Hematopoietic multipotent progenitor cell (in vitro differentiated cells): ENCODE measurements at regions not wholly inside any gene's neighbourhood (a gene's known extent, or its start where the extent isn't known, plus 50 kb on each side); places are given as distances from the start of the nearest gene placed in this dataset.

Experiments used
- DNase-seq, 3 donors: peaks; one replicate each; pipeline ENCODE4 v3.0.0-alpha.2; 2011 to 2015; ENCODE audit warnings: low read depth in 2 of 3, low spot score in 2 of 3

DNA sequence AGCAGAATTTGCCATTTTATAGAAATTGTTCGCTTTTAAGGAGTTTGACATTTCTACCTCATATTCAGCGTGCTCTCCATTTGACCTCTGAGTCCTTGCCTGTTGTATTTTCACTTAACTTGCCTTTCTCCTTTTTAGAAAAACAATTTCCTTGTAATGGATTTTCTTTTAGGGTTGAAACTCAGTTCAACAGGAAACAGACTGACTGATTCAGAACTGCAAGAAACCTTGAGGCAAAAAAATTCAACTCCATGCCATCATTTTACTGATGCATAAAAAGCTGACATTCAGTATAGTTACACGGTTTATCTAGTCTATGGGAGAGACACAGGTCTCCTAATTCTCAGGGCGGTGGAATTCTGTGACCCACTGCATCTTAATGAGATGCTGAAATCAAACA is 59.8 kb downstream of the MRPS30 start:
- no peak for DNase-seq

DNA sequence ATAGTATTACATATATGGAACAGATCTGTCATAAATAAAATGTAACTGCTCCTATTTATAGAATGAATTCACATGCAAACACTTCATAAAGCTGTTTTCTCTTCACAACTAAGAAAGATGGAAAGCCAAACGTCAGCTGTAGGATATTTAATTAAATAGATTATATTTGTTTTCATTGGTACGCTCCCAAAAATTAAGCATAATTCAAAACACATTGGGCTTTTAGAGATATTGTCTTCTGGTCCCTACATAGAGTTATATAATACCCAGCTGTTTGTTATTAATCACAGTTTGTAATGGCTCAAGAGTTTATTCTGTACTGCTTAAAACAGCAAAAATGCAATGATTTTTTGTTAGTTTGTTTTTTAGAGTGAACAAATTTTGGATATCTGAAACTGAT is 61.2 kb downstream of the MRPS30 start:
- DNase-seq, result no peak

DNA sequence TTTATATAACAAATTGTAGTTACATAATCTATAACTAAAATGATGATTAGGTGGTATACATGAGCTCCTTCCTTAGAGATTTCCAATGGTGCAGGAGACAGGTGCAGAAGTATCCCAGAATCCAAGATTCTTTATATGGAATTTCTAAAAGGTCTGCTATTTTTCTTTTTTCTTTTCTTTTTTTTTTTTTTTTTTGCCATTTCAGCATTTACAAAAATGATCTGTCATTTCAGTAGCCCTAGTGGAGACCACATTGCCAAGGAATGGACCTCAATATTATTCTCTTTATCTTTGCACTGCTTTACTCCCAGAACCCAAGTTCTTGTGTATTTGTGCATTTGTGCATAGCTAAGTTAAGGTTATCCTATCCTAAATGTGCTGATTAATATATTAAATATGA is 61.7 kb downstream of the MRPS30 start:
- no peak for DNase-seq

DNA sequence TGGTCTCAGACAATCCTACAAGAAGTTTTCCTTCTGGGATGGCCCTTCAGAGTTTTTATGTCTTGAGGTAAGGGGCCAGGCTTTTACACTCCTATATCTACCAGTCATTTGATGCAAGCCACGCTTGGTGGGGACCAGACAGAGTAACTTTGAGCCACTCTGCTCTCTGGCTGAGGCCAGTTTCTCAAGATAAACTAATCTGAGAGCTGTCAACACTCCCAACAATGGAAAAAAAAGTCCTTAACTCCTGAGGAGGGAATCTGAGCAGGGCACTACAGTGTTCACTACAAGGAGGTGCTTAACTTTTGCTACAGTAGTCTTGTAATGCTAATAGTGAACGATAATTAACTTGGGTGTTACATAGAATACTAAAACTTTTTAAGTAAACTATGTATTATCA is 62.7 kb downstream of the MRPS30 start:
- DNase-seq, result no peak

DNA sequence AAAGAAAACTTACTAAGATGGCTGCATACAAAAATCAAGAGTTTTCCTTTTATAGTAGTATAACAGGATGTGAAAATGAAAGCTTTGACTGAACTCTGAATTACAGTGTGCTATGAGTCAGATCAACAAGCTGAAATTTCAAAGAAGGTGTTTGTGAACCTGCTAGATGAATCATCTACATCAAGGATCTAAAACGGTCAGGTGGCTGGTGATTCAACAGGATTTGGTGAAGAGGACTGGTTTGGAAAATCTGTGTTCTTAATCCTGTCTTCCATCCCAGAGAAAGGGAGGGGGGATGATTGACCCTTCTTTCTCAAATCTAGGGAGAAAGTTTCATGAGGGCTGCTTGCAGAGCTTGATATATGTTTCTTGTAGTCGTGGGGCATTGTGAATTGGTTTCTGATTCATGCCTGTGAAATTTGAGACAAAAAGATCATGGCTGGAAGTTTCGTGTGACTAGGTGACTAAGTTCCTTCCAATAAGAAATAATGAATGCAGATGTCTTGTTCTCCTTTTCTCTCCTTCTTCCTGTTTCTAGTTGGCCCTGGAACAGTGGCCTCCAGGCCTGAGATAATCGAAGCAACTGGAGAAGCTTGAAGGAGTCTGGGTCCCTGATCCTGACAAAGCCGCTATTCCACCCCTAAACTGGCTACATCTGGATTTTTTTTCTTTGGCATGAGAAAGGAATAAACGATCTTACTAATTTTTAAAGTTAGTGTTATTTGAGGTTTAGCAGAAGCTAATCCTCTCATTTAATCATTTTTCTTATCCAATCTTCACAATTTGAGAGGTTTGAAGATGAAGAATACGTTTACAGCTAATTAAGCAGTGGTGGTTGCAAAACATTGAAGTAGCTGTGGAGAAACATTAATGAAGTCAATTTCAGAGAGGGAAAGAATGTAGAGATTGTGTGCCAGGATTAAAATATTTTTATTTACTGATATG is 67.2 kb downstream of the MRPS30 start:
- DNase-seq, result no peak

DNA sequence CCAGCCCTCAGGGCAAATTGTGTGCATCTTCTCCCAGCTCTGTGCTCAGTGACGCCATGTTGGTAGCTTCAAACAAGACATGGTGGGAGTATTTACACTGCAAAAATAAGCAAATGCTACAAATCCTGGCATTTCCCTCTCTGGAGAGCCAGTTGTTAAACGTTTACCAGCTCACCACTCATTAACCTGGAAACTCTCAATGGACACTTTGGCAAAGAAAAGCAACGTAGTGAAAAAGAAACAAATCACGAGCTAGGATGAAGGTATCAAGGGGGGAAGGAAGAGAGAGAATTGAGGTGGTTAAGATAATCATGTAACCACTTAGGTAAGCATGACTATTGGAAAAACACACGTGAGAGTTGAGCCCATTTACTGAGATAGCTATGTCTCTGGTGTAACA is 72.5 kb downstream of the MRPS30 start:
- no peak for DNase-seq

DNA sequence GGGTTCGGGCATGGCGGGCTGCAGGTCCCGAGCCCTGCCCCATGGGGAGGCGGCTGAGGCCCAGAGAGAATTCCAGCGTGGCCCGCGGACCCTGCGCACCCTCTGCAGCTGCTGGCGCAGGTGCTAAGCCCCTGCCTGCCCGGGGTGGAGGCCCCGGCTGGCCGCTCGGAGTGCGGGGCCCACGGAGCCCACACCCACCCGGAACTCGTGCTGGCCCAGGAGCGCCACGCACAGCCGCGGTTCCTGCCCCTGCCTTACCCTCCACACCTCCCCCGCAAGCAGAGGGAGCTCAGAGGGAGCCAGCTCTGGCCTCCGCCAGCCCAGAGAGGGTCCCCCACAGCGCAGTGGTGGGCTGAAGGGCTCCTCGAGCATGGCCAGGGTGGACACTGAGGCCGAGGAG is 75.3 kb downstream of the MRPS30 start:
- DNase-seq, result no peak

DNA sequence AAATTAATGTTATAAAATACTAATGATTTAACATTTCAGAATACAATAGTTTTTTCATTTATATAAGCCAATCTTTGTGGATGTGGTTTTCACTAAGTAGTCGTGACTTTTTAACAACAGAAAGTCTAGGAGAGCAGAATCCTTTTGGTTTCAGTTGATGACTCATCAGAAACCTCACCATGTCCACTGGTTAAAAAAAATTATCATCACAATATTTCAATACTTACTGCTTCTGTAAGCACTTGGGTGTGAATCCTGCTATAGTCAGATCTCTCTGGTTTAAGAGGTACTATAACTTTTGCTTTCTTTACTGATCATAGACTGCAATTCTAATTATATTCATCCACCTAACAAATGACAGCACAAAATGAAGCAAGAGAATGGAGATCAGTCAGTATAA is 77.2 kb downstream of the MRPS30 start:
- DNase-seq, result no peak

DNA sequence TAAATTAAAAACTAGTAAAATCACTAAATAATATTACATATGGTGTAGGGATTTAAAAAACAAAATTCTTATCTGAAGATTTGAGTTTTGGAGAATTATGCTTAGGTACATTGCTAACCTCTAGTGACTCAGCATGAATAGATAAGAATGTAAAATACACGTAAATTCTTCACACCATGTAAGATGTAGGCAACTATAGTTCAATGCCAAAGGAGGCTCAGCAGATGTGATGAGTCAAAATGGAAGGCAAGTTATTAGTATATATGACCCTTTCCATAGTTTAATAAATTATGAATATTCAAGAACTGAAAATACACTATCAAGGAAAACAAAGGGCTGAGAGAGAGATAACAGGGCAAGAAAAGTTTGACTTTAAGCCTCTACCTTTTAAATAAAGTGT is 79.0 kb downstream of the MRPS30 start:
- no peak for DNase-seq

DNA sequence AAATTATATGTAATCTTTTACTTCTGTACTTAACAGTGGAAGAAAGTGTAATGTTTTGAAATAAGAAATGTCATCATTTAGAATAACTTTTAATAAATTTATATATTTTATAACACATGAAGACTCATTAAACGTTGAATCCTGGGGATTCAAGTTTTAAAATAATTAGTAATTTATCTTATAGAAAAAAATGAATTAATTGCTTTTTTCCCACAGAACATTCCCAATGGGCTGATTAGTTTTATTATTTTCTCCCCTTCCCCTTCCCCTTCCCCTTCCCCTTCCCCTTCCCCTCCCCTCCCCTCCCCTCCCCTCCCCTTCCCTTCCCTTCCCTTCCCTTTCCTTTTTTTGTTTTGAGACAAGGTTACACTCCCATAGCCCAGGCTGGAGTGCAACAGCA is 79.7 kb downstream of the MRPS30 start:
- no peak for DNase-seq

DNA sequence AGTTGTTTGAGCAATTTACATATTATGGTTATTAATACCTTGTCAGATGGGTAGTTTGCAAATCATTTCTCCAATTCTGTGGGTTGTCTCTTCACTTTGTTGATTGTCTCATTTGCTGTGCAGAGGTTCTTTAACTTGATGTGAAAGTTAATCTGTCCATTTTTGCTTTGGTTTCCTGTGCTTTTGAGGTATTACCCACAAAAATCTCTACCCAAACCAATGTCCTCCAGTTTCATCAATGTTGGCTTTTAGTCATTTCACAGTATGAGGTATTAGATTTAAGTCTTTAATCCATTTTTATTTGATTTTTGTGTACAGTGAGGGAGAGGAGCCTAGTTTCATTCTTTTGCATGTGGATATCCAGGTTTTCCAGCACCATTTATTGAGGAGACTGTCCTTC is 82.4 kb downstream of the MRPS30 start:
- DNase-seq, result no peak

DNA sequence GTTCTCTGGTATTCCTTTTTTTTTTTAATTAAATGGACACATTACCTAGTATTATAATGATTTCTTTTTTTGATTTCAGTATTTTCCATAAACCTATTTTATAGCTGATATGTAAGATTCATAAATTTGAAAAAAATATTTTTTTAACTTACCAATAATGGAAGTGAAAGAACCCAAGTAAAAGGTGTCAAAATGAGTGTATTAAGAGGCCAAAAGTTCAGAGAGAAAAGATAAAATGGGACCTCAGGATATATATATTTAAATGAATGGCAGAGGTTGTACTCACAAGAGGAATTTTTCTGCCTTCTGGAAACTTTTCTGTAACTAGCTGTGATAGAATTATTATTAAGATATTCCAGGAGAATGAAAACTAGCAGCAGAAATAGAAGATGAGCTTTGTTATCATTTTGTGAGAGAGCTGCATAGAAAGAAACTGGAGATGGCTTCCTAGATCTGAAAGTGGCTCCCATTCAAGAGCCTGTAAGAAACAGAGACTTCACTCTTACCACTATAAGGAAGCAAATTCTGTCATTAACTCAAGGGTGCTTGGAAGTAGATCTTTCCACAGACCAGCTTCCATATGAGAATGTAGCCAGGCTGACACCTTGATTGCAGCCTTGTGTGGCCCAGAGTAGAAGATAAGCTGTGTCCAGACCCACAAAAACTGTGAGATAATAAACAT is 91.7 kb downstream of the MRPS30 start:
- no peak for DNase-seq

DNA sequence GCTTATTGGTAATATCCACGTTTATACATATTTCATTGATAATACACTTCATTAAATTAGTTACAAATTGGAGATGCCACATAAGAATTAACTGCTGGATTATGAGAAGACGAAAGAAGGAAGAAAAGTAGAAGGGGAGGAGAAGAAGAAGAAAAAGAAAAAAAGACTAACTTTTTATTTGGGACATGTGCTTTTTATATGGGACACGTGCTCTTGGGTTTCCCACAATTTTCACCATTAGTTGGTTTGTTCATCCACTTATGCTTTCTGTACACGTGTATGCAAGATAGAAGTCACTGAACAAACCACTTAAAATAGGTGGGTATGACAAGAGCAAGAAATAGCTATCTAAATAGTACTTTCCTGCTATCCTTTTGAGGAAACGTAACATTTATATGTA is 98.6 kb downstream of the MRPS30 start:
- DNase-seq, result no peak

DNA sequence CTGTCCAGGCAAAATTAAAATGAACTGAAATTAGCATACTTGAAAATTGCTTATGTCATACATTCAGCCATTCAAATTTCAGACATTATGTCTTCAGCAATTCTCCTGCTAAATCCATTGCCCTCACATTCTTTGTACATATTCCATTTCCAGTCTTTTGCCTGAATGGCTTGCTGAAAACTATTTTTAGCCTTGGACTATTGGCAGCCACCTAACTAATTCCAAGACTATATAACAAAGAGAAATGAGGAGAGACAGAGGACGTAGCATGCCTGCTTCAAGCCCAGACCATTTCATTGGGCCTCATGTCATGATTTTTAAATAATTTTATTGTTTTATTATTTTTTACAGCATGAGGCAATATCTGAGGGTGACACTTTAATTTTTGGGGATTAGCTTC is 100.3 kb downstream of the MRPS30 start:
- DNase-seq, result no peak

DNA sequence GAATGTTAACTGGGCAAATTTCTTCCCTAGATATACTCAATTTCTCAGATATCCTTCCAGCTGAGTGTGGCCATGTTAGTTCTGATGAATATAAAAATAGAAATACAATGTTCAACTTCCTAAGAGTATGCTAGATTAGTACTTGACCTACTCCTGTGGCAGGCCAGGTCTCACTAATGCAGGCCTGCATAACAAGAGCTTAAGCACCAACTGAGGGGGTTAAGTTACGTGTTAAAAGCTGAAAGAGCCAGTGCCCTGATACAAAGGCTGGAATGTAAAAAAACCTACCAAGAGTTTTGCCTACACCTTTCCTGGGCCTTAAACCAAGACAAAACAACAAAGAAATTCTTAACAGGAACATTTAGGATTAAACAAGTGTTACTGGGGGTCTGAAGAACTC is 102.8 kb downstream of the MRPS30 start:
- no peak for DNase-seq

DNA sequence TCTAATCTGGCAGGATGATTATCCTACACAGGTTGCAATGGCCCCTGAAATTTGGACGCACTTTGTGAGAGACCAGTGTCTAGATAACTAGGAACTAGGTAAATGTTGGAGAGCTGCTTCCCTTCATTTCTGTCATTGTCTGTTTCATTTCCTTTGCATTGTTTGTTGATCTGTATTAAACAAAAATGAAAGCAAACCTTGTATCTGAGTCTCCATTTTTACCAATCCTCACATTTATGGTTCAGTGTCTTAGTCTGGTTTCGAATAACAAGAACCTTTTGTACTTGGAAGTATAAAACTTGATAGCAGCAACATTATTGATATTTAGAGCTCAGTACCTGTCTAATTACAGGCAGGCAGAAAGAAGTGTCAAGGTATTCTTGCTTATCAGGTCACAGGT is 105.5 kb downstream of the MRPS30 start:
- DNase-seq, result no peak

DNA sequence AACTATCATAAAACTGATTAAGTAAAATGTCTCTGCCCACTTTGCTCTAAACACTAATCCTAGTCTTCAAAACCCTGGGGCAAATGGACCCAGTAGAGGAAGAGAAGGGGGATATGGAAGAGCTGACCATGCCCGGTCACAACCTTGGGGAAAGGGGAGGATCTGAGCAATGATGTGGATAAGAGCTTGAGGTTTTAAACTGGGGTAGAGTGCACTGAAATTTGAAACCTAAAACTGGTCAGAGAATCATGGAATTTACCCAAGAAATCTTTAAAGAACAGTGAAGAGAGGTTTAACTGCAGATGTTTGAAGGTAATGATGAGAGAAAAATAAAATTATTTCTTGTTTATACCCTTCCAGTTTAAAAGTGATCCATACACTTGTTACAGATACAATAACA is 110.8 kb downstream of the MRPS30 start:
- no peak for DNase-seq

DNA sequence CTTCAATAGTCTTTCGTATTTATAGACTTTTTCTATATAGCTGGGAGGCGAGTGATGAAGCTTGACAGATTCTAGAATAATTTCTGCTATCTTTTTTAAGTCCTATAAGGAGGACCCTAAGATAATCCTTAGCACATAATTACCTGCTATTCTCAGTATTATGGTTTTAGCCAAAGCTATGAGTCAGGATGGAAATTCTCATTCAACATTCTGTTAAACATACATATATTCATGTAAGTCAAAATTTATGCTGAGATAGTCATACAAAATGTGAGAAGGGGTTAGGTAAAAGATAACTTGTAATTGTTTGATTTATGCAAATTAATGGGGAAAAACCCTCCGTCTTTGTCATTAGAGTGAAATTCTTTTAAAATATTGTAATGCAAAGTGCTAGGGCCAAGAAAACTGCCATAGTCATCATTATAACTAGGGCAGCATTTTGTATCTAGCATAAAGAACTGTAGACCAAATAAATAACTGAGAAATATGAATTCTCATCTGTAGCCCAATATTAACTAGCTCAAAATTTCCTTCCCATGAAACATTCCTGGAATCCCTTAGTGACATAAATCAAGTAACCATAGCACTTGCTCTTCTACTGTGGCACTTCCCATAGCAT is 118.5 kb downstream of the MRPS30 start:
- no peak for DNase-seq

DNA sequence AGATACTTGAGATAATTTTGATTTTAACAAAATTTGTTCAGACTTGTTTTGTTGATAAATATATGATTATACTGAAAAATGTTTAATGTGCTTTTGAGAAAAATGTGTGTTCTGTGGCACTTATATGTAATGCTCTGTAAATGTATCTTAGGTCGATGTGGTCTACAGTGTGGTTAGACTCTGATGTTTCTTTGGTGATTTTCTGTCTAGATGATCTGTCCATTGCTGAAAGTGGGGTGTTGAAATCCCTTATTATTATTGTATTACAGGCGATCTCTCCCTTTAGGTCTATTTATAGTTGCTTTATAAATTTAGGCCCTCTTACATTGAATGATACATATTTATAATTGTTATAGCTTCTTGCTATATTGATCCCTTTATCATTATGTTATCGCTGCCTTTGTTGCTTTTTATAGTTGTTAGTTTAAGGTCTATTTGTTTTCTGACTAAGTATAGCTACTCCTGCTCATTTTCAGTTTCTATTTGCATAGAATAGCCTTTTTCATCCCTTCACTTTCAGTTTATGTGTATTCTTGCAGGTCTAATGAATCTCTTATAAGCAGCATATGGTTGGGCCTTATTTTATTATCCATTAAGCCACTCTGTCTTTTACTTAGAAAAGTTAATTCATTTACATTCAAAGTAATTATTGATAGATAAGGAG is 124.3 kb downstream of the MRPS30 start:
- no peak for DNase-seq

DNA sequence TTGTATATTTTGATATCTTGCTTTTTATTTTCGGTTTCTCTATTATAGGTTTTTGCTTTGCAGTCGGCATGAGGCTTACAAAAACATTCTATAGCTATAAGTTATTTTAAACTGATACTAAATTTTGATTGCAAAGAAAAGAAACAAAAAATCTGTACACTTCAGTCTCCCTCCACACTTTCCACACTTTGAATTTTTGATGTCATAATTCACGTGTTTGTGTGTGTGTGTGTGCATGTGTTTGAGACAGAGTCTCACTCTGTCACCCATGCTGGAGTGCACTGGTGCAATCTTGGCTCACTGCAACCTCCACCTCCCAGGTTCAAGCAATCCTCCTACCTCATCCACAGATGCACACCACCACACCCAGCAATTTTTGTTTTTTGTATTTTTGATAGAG is 124.9 kb downstream of the MRPS30 start:
- DNase-seq, result no peak

DNA sequence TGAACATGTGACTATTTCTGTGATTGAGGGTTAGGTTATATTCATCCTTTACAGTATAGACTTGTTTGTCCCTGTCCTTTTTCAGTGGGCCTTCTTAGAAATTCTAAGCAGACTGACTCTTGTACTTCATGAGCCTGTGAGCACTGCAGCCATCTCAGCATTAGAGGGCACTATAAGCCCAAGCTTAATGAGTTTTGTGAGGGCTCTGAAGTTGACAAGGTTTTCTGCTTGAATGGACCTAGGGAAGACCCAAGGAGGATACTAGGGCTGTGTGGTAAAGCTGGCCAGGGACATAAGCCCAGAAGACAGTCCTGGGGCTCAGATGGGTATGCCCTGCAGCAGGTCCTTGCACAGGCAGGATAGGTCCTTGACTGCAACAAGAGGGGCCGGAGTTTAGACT is 126.5 kb downstream of the MRPS30 start:
- DNase-seq, result no peak
